ENCODE measurements at regions not wholly inside any gene's neighbourhood (a gene's known extent, or its start where the extent isn't known, plus 50 kb on each side); places are given as distances from the start of the nearest gene placed in this dataset.

GRCh38 chr10:125491381-125491780 is 191.6 kb downstream of the TEX36 start:
- TF ChIP-seq, protein P1, sequence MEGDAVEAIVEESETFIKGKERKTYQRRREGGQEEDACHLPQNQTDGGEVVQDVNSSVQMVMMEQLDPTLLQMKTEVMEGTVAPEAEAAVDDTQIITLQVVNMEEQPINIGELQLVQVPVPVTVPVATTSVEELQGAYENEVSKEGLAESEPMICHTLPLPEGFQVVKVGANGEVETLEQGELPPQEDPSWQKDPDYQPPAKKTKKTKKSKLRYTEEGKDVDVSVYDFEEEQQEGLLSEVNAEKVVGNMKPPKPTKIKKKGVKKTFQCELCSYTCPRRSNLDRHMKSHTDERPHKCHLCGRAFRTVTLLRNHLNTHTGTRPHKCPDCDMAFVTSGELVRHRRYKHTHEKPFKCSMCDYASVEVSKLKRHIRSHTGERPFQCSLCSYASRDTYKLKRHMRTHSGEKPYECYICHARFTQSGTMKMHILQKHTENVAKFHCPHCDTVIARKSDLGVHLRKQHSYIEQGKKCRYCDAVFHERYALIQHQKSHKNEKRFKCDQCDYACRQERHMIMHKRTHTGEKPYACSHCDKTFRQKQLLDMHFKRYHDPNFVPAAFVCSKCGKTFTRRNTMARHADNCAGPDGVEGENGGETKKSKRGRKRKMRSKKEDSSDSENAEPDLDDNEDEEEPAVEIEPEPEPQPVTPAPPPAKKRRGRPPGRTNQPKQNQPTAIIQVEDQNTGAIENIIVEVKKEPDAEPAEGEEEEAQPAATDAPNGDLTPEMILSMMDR (IDR thresholded peaks at IDR 0.05), result no peak
- no peak for TF ChIP-seq POLR2A (IDR thresholded peaks at IDR 0.05)

Measured in esophagus squamous epithelium (tissue), 4 donors.